Stimulated activated CD8-positive, alpha-beta memory T cell treated with anti-CD3 and anti-CD28 coated beads, Interleukin-7, amount 100 ng/mL, for 24 hours (primary cell): ENCODE measurements at regions not wholly inside any gene's neighbourhood (a gene's known extent, or its start where the extent isn't known, plus 50 kb on each side); places are given as distances from the start of the nearest gene placed in this dataset.
"Not testable (repeated sequence)": the region's sequence is repeated elsewhere in the genome, so short reads cannot be mapped to it uniquely, and the experiment has no call there.

Experiments
- DNase-seq: peaks from one replicate; pipeline ENCODE4 v3.0.0-alpha.2; 2020; ENCODE audit warnings: low read depth

DNA sequence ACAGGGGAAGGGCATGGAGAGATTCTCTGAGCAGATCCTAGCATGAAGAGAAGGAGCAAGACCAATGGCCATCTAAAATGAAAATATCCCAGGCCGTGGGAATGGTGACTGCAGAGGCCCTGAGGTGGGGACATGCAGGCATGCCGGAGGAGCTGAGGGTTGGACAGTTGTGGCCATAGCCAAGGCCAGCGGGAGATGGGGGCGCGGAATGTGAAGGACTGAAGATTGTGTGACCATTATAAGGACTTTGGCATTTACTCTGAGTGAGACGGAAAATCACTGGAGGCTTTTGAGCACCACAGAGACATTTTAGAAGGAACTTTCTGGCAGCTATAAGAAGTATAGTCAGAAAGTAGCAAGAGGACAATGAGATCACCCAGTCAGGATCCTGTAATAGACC is 341.1 kb downstream of the SFMBT2 start:
- DNase-seq = no peak

DNA sequence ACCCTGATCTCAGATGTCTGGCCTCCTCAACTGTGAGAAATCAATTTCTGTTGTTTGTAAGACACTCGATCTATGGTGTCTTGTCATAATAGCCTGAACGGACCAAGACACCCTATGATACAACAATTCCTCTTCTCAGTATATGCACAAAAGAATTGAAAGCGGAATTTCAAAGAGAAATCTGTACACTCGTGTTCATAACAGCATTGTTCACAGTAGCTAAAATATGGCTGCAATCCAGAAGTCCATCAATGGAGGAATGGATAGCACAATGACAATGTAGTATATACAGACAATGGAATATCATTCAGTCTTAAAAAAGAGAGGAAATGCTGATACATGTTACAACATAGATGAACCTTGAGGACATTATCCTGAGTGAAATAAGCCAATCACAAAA is 354.6 kb downstream of the SFMBT2 start:
- no peak for DNase-seq

DNA sequence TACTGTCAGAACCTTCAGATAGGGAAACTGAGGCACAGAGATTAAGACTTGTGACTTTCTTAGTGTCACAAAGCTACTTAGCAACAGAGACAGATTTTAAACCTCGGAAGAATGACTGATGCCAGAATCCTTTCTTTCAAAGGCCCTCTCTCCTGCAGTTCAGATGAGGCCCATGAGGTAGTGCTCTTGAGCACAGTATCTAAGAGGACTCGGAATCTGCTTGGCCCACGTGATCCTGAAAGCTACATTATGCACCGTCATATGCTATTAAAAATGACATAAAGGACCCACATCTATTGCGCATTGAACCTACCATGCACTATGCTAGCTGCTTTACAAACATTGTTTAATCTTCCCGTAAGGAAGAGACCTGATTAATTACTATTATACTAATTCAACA is 355.9 kb downstream of the SFMBT2 start:
- DNase-seq = no peak

DNA sequence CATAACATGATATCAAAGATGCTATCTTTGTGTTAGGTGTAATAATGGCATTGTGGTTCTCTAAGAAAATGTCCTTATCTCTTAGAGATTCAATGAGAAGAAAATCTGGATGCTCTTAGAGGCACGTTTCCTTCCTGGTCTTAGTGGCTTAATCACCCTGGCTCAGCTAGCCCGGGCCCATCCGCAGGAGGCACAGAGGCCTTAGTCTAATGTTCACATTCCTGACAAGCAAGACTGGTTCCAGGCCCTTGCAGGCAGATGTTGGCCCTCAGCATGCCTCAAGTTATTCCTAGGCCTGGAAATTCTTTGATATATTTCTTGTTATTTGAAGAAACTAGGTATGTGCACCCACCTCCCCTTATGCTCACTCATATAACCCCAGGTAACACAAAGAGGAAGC is 357.6 kb downstream of the SFMBT2 start:
- no peak for DNase-seq

DNA sequence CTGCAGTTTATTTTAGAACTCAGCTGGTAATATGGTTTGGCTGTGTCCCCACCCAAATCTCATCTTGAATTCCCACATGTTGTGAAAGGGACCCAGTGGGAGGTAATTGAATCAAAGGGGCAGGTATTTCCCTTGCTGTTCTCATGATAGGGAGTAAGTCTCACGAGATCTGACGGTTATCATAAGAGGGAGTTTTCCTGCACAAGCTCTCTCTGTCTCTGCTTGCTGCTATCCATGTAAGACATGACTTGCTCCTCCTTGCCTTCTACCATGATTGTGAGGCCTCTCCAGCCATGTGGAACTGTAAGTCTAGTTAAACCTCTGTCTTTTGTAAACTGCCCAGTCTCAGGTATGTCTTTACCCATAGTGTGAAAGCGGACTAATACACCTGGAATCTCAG is 360.8 kb downstream of the SFMBT2 start:
- not testable (repeated sequence) for DNase-seq

DNA sequence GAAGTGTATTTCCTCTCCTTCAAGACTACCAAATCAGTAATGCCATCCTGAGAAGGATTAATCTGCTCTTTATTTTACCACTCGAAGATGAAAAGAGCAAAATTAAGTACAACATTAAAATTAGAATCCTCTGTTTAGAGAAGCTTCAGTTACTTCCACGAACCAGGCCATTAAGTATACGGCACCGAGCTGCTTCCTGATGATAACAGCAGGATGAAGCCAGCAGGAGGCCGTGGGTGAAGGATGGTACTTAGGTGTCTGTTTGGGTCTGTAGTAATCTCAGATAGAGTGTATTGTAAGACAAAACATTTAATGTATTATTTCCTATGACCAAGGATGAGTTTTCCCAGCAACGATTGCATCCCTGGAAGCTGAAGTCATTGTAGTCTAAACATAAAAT is 362.8 kb downstream of the SFMBT2 start:
- no peak for DNase-seq

DNA sequence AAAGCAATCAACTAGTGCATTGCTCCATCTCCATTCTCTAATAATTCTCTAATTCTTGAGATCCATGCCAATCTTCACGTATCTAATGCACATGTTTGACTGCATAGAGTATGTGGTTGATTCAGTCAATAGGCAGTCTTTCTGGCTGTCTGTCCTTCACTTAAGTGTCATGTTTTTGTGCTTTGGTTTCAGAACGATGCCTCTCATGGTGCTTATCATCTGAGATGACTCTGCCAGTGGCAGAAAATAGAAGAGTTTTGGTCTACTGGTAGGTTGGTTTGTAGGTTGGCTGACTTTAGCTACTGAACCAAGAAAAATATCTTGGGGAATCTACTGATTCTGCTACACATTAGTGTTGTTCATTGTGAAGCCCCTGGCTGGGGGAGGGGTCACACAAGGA is 364.2 kb downstream of the SFMBT2 start:
- no peak for DNase-seq

DNA sequence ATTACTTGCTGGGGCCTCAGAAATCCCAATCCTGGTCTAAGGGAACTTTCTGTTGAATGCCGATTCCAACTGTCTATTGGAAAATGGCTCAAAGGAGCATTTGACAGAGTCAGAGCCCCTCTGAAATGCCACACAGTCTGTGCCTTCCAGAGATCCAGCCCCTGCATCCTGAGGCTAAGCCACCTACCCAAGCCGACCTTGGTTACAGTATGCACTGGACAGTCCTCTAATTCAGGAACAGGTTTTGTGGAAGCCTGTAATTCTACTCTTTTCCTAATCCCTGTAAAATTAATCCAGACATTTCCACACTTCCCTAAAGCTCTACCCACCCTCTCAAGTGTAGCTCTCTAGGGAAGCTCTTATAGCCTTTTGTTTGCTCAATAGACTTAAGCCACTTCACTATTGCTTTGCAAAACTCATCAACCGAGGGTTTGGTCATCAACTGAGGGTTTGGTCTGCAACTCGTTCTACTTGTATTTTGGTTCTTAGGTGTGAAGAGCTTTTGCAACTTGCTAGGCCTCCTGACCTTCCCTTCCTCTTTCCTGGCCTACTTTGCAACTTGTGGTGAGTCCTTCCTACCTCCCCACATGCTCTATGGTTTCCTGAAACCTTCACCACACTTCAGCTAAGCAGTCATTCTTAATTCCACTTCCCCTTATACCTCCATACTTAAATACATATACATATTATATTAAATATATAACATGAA is 364.8 kb downstream of the SFMBT2 start:
- DNase-seq = no peak

DNA sequence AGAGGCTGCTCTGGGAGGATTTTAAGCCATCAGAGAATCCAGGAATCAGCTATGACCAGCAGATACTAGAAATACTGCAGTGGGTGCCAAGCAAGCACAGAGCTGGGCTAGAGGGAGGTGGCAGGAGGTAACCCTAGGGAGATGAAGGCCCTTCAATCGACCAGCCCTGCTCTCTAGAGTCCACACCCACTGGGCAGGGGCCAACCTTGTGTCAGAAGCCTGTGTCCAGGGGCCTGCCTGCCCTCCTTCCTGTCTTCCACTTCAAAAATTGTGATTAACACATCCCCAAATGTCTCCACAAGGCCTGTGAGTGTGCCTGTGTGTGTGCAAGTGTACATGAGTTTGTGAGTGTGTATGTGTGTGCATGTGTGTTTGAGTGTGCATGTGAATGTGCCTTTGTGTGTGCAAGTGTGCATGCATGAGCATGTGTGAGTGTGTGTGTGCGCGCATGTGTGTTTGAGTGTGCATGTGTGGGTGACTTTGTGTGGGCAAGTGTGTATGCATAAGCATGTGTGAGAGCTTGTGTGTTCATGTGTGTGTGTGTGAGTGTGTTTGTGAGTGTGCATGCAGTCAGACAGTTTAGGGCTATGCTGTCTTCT is 367.7 kb downstream of the SFMBT2 start:
- DNase-seq = no peak

DNA sequence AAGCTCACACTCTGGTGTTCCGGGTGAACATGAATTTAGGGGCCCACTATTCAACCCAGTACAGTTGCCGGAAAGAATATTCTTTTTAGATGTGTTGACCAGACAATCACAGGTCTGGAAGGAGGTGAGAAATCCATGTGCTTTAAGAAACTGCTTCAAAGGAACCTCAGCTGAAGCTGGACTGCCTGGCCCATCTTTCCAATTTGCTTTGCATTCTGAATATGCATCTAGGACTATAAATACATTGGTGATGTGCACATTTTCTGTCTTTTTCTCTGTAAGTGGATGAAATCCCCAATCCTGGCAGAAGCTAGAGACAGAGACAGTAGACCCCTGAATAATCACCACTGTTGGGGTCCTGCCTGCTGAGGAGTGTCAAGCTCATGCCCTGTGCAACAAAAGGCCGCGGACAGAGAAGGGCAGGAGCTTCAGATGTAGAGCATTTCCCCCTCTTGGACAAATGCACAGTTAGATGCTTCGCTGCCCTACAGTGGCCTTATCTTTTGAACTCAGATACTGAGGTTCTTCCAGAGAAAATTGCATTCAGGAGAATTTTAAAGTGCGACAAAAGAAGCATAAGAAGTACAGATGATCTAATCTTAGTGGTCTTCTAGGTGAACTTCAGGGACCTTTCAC is 368.3 kb downstream of the SFMBT2 start:
- DNase-seq = no peak

DNA sequence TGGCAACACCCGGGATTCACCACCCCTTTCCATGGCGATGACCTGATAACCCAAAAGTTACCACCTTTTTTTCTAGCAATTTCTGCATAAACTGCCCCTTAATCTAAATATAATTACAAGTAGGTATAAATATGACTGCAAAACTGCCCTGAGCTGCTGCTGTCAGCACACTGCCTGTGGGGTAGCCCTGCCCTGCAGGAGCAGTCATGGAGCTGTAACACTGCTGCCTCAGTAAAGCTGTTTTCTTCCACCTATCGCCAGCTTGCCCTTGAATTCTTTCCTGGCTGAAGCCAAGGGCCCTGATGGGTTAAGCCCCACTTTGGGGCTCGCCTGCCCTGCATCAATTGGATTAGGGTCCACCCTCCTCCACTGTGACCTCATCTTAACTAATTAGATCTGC is 368.8 kb downstream of the SFMBT2 start:
- no peak for DNase-seq

DNA sequence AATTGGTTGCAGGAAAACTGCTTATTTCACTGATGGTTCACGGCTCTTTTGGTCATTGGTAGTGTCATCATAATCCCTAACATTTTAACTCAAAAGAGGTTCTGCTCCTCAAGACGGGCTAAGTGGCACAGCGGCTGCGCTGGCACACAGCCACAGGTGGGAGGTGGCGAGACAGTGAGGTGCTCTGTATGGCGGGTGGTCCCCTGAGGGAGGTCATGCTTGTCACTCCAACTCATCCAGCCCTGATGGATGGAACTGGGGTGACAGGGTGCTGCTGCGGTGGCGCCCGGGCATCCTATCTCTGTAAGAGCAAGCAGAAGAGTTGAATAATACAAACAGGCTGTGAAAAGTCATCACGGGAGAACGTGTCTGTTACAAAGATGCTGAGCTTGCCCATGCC is 370.2 kb downstream of the SFMBT2 start:
- no peak for DNase-seq

DNA sequence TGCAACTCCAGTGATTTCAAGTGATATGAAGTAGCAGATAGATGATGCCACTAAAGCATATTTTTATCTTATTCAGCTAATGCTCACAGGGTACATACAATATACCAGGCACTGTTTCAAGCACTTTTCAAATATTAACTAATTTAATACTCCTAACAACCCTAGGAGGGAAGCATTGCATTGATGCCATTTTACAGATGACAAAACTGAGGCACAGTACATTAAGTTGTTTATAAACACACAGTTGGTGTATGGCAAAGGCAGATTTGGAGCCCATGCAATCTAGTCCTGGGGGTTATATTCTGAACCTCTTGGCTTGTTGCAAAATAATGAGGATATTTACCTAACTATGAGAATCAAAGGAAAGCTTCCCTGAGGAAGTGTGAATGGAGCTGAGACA is 371.0 kb downstream of the SFMBT2 start:
- DNase-seq = no peak

DNA sequence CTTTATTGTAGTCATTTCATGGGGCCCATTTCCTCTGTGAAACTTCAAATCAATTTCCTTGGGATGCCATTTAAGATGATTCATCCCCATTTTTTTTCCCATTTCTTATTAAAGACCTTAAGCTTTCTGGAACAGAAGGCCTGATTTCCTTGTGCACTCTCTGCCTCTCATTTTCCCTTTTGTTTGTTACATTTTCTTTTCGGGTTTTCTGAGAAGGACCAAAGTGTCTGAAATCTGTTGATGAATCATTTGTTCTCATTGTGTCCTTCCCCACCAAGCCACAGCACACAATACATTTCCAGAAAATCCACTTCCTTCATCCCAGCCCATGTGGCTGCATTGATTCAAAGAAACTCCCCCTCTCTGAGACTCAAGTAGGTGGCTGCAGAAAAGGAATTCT is 372.4 kb downstream of the SFMBT2 start:
- DNase-seq = no peak

DNA sequence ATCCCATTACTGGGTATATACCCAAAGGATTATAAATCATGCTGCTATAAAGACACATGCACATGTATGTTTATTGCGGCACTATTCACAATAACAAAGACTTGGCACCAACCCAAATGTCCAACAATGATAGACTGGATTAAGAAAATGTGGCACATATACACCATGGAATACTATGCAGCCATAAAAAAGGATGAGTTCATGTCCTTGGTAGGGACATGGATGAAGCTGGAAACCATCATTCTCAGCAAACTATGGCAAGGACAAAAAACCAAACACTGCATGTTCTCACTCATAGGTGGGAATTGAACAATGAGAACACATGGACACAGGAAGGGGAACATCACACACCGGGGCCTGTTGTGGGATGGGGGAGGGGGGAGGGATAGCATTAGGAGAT is 373.4 kb downstream of the SFMBT2 start:
- DNase-seq = not testable (repeated sequence)

DNA sequence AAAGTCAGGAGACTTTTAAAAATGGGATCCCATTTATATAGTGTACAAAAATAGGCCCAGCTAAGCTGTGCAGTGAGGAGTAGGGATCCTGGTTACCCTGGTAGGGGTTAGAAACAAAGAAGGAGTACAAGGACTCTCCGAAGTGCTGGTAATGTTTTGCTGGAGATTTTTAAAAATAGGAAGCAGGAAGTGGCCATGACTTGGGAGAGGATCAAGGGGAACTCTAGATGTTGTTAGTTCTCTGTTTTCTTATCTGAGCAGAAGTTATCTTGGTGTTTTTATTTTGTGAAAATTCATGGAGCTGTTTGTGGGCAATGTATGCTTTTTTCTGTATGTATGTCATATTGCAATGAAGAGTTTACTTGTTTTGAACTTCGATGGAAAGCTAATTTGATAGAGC is 373.9 kb downstream of the SFMBT2 start:
- no peak for DNase-seq

DNA sequence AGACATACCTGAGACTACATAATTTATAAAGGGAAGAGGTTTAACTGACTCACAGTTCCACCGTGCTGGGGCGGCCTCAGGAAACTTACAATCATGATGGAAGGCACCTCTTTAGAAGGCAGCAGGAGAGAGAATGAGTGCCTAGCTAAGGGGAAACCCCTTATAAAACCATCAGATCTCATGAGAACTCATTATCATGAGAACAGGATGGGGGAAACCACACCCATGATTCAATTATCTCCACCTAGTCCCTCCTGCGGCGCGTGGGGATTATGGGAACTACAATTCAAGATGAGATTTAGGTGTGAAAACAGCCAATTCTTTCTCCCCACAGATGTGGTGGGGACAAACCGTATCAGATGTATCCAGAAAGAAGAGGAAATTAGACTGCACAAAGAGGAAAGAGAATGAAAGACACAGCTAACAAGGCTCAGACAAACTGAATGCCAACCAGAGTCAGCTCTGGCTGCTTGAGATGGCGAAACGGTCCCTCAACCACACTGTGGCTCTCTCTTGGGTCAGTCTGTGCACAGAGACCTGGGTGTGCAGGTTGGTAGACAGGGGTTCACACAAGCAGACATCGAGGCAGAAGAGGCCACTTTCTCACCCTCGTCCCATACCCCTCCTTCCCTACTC is 375.6 kb downstream of the SFMBT2 start:
- DNase-seq = no peak

DNA sequence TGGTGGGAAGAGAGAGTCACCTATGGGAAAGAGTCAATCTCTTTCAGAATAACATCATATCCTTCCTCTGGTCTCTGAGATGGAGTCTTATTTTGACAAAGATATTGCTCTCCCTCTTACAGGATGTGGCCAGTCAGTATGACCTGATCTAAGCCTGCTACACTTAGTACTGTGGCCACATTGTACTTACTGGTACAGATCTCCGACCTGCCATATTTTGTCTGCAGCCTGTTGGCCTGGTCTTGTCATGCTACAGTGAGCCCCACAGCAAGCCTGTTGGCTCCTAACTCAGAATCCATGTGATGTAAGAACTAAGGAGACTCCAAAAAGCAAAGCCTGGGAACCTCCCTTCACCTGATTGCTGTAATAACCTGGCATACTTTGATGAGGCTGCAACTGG is 377.8 kb downstream of the SFMBT2 start:
- DNase-seq = no peak

DNA sequence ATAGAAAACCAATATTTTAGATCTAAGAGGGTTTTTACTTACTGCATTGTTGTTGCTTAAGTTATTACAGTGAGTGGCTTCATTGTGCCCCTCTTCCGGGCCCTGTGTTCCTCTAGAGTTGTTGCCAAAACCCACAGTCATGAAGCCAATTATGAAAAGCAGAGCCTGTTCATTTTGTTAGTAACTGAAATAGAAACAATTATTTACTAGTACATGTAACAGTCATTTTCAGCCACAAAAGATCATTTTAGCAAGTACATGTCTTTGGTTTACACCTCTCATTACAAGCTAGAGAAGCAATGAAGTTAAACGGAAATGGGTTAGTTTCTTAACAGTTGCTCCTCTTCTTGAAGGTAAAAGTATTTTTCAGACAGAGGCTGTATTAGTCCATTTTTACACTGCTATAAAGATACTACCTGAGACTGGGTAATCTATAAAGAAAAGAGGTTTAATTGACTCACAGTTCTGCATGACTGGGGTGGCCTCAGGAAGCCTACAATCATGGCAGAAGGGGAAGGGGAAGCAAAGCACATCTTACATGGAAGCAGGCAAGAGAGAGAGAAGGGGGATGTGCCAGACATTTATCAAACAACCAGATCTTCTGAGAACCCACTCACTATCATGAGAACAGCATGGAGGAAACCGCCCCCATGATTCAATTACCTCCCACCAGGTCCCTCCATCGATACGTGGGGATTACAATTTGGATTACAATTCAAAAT is 380.5 kb downstream of the SFMBT2 start:
- no peak for DNase-seq

DNA sequence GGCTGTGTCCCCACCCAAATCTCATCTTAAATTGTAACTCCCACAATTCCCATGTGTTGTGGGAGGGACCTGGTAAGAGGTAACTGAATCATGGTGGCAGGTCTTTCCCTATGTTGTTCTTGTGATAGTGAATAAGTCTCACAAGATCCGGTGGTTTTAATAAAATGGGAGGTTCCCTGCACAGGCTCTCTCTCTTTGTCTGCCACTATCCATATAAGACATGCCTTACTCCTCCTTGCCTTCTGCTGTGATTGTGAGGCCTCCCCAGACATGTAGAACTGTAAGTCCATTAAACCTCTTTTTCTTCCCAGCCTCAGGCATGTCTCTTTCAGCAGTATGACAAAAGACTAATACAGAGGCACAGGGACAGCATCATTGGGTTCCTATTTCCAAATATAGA is 381.2 kb downstream of the SFMBT2 start:
- no peak for DNase-seq

DNA sequence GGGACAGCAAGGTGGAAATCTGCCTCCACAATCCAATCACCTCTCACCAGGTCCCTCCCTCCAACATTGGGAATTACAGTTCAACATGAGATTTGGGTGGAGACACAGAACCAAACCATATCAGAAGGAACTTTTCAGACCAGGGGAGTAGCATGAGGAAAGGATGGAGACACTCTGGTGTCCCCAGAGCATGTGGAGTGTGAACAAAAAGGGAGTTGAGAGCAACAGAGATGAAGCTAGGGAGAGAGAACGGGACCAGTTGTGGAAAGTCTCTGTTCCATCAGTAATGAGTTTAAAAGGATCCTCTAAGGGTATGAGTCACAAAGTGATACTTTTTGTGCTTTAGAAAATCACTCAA is 382.0 kb downstream of the SFMBT2 start:
- DNase-seq = no peak

DNA sequence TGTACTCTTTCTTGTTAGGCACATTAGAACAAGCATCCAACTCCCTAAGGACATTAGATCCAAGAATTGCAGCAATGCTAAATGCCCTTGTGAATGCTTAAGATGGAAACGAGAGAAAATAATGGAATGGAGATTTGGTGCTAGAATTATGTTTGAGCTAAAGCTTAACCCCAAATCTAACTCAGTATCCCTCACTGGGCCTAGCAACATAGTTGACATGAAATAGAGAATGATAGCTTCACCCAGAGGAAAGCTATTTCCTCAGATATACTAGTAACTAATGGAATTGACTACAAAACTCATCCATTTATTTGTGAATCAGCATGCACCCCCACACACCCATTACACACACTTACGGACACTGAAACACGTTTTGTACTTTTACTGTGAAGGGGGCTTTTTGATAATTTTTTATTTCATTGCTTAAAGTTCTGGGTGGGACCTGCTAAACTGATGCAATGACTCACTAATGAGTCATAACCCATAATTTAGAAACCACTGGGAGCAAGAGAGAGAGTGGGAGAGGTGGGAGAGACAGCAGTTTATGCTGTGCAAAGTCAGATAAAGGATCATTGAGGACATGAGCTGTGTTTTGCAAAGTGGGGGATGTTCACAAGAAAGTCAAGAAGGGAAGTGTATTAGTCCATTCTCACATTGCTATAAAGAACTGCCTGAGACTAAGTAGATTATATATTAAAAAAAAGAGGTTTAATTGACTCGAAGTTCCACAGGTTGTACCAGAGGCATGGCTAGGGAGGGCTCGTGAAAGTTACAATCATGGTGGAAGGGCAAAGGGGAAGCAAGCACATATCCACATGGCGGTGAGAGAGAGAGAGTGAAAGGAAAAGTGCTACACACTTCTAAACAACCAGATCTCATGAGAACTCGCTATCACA is 382.7 kb downstream of the SFMBT2 start:
- no peak for DNase-seq
